ENCODE measurements at regions not wholly inside any gene's neighbourhood (a gene's known extent, or its start where the extent isn't known, plus 50 kb on each side); places are given as distances from the start of the nearest gene placed in this dataset.

- Mint-ChIP-seq H3K4me3 (ENCODE audit: unreplicated experiment) (no peak overlapping the region), H3K36me3 (ENCODE audit: insufficient read depth, unreplicated experiment) (no peaks in the 10 kb centered on the region), H3K4me1 (ENCODE audit: low read depth, unreplicated experiment) (no peaks in the 10 kb centered on the region), H3K27me3 (ENCODE audit: insufficient read depth, unreplicated experiment) (no peaks in the 10 kb centered on the region), H3K9me3 (ENCODE audit: unreplicated experiment) (no peaks in the 10 kb centered on the region), H3K27ac (ENCODE audit: unreplicated experiment) (no peak overlapping the region)
- H3K36me3 ChIP-seq (ENCODE audit: control insufficient read depth, insufficient read depth, low read length): no peaks in the 10 kb centered on the region
- H3K27me3 ChIP-seq (replicated peaks; ENCODE audit: control insufficient read depth, insufficient read depth, low read length): no peaks in the 10 kb centered on the region; the same call in 1 of the 2 replicates
- CTCF ChIA-PET: no interaction called here
- intact Hi-C loops (cut with micrococcal nuclease; ENCODE audit: unreplicated experiment): no loop called here
- no TSS peak for BruUV-seq (replicated peaks)
- no peak for TF ChIP-seq CTCF (IDR thresholded peaks at IDR 0.05; ENCODE audit: insufficient read depth in 1 of 2, low read depth in 1 of 2, low read length in 1 of 2, severe bottlenecking in 1 of 2, unreplicated experiment in 1 of 2)
- H3K4me3 ChIP-seq (ENCODE audit: low read depth, low read length): no peak overlapping the region
- no peaks in the 10 kb centered on the region for H3K4me1 ChIP-seq
- DNase-seq: no peak
- no peaks in the 10 kb centered on the region for H3K9me3 ChIP-seq
- POLR2A ChIA-PET: no interaction called here
Observed at GRCh38 chr10:8229153-8229552, 174.7 kb downstream of the GATA3 start.

- DNase-seq: no peak
- no peaks in the 10 kb centered on the region for H3K36me3 Mint-ChIP-seq (ENCODE audit: insufficient read depth, unreplicated experiment)
- no peaks in the 10 kb centered on the region for H3K4me1 Mint-ChIP-seq (ENCODE audit: low read depth, unreplicated experiment)
- BruUV-seq (replicated peaks): no TSS peak
- no peaks in the 10 kb centered on the region for H3K27me3 Mint-ChIP-seq (ENCODE audit: insufficient read depth, unreplicated experiment)
- Histone ChIP-seq H3K4me1 (no peaks in the 10 kb centered on the region), H3K27me3 (replicated peaks; ENCODE audit: control insufficient read depth, insufficient read depth, low read length) (no peaks in the 10 kb centered on the region; the same call in 1 of the 2 replicates), H3K9me3 (no peaks in the 10 kb centered on the region), H3K36me3 (ENCODE audit: control insufficient read depth, insufficient read depth, low read length) (no peaks in the 10 kb centered on the region), H3K4me3 (ENCODE audit: low read depth, low read length) (no peak overlapping the region)
- H3K4me3 Mint-ChIP-seq (ENCODE audit: unreplicated experiment): no peak overlapping the region
- ChIA-PET POLR2A (no interaction called here), CTCF (no interaction called here)
- intact Hi-C loops (cut with micrococcal nuclease; ENCODE audit: unreplicated experiment): no loop called here
- H3K27ac Mint-ChIP-seq (ENCODE audit: unreplicated experiment): no peak overlapping the region
- no peak for TF ChIP-seq CTCF (IDR thresholded peaks at IDR 0.05; ENCODE audit: insufficient read depth in 1 of 2, low read depth in 1 of 2, low read length in 1 of 2, severe bottlenecking in 1 of 2, unreplicated experiment in 1 of 2)
- no peaks in the 10 kb centered on the region for H3K9me3 Mint-ChIP-seq (ENCODE audit: unreplicated experiment)
Observed at GRCh38 chr10:8230902-8231301, 176.4 kb downstream of the GATA3 start.

- DNase-seq: no peak
- intact Hi-C loops (cut with micrococcal nuclease; ENCODE audit: unreplicated experiment): no loop called here
- no peaks in the 10 kb centered on the region; the same call in 1 of the 2 replicates for H3K27me3 ChIP-seq (replicated peaks; ENCODE audit: control insufficient read depth, insufficient read depth, low read length)
- CTCF ChIA-PET: no interaction called here
- Mint-ChIP-seq H3K27me3 (ENCODE audit: insufficient read depth, unreplicated experiment) (no peaks in the 10 kb centered on the region), H3K9me3 (ENCODE audit: unreplicated experiment) (no peaks in the 10 kb centered on the region), H3K4me1 (ENCODE audit: low read depth, unreplicated experiment) (no peaks in the 10 kb centered on the region), H3K36me3 (ENCODE audit: insufficient read depth, unreplicated experiment) (no peaks in the 10 kb centered on the region), H3K27ac (ENCODE audit: unreplicated experiment) (no peak overlapping the region), H3K4me3 (ENCODE audit: unreplicated experiment) (no peak overlapping the region)
- H3K4me3 ChIP-seq (ENCODE audit: low read depth, low read length): no peak overlapping the region
- POLR2A ChIA-PET: no interaction called here
- no peaks in the 10 kb centered on the region for H3K4me1 ChIP-seq
- no peaks in the 10 kb centered on the region for H3K9me3 ChIP-seq
- no peaks in the 10 kb centered on the region for H3K36me3 ChIP-seq (ENCODE audit: control insufficient read depth, insufficient read depth, low read length)
- no TSS peak for BruUV-seq (replicated peaks)
- TF ChIP-seq CTCF (IDR thresholded peaks at IDR 0.05; ENCODE audit: insufficient read depth in 1 of 2, low read depth in 1 of 2, low read length in 1 of 2, severe bottlenecking in 1 of 2, unreplicated experiment in 1 of 2): no peak
Observed at GRCh38 chr10:8233049-8233448, 178.6 kb downstream of the GATA3 start.
